Activated T-cell treated with anti-CD3 and anti-CD28 coated beads, Interleukin-2, amount 50 U/mL, for 72 hours (primary cell): ENCODE measurements at regions not wholly inside any gene's neighbourhood (a gene's known extent, or its start where the extent isn't known, plus 50 kb on each side); places are given as distances from the start of the nearest gene placed in this dataset.
"Not testable (repeated sequence)": the region's sequence is repeated elsewhere in the genome, so short reads cannot be mapped to it uniquely, and the experiment has no call there.

Source experiments
- ATAC-seq, 2 donors: fragments of 150-1000 bp; cut with Tn5 transposase; replicated peaks in 1 of 2; 2 replicates each; pipeline ENCODE4 v1.10.0; 2021; ENCODE audit warnings: moderate library complexity in 2 of 2, mild to moderate bottlenecking in 1 of 2
- DNase-seq, 2 donors: peaks; one replicate each; pipeline ENCODE4 v3.0.0; 2021 to 2022; ENCODE audit warnings: mixed read lengths in 1 of 2
- H3K27ac Mint-ChIP-seq: one replicate; pipeline ENCODE4 v1.8.0; 2022; ENCODE audit warnings: mild to moderate bottlenecking, moderate library complexity, mixed read lengths
- H3K27me3 Mint-ChIP-seq: one replicate; pipeline ENCODE4 v1.8.0; 2022; ENCODE audit warnings: low read depth, mixed read lengths
- H3K36me3 Mint-ChIP-seq, 2 donors: one replicate each; pipeline ENCODE4 v1.8.0; 2022; ENCODE audit warnings: mixed read lengths in 2 of 2, mild to moderate bottlenecking in 1 of 2; ENCODE audit not compliant: insufficient read depth in 2 of 2
- H3K4me1 Mint-ChIP-seq: one replicate; pipeline ENCODE4 v1.8.0; 2022; ENCODE audit warnings: low read depth, mixed read lengths
- H3K4me3 Mint-ChIP-seq, 2 donors: one replicate each; pipeline ENCODE4 v1.8.0; 2022; ENCODE audit warnings: mild to moderate bottlenecking in 2 of 2, mixed read lengths in 2 of 2, moderate library complexity in 2 of 2
- H3K9me3 Mint-ChIP-seq, 2 donors: one replicate each; pipeline ENCODE4 v1.8.0; 2022; ENCODE audit warnings: mixed read lengths in 2 of 2

GRCh38 chr7:26076691-26077090, 75.3 kb upstream of the NFE2L3 start:
- Mint-ChIP-seq H3K9me3 (no peaks in the 10 kb centered on the region), H3K4me1 (peaks cover 13% of the 10 kb centered on the region), H3K27me3 (peaks cover 41% of the 10 kb centered on the region), H3K4me3 (no peak overlapping the region), H3K27ac (no peak overlapping the region), H3K36me3 (no peaks in the 10 kb centered on the region)
- no peak for ATAC-seq
- DNase-seq: no peak

GRCh38 chr7:26078437-26079336, 73.3 kb upstream of the NFE2L3 start:
- Mint-ChIP-seq H3K4me1 (peaks cover 21% of the 10 kb centered on the region), H3K36me3 (no peaks in the 10 kb centered on the region), H3K4me3 (peak overlapping the region; percentile 42 to 49), H3K27ac (no peak overlapping the region), H3K9me3 (no peaks in the 10 kb centered on the region), H3K27me3 (peaks cover 42% of the 10 kb centered on the region)
- DNase-seq: peak; percentile 82 to 85
- peak; percentile 99 to 100 for ATAC-seq

GRCh38 chr7:26081638-26082037, 70.4 kb upstream of the NFE2L3 start:
- H3K27me3 Mint-ChIP-seq: peaks cover 38% of the 10 kb centered on the region
- ATAC-seq: no peak
- no peaks in the 10 kb centered on the region for H3K36me3 Mint-ChIP-seq

GRCh38 chr7:26083113-26083512, 68.9 kb upstream of the NFE2L3 start:
- Mint-ChIP-seq H3K4me3 (no peak overlapping the region), H3K36me3 (no peaks in the 10 kb centered on the region), H3K27ac (no peak overlapping the region), H3K4me1 (peaks cover 21% of the 10 kb centered on the region), H3K9me3 (no peaks in the 10 kb centered on the region), H3K27me3 (peaks cover 29% of the 10 kb centered on the region)
- DNase-seq (no peak), ATAC-seq (no peak)

More at GRCh38 chr7:26081638-26082037, 70.4 kb upstream of the NFE2L3 start:
- Mint-ChIP-seq H3K9me3 (no peaks in the 10 kb centered on the region), H3K4me3 (no peak overlapping the region), H3K27ac (no peak overlapping the region), H3K4me1 (peaks cover 21% of the 10 kb centered on the region)
- no peak for DNase-seq

- Mint-ChIP-seq H3K27ac (no peak overlapping the region), H3K36me3 (no peaks in the 10 kb centered on the region), H3K9me3 (no peaks in the 10 kb centered on the region), H3K4me3 (no peak overlapping the region), H3K4me1 (peaks cover 9% of the 10 kb centered on the region), H3K27me3 (peaks cover 16% of the 10 kb centered on the region)
- DNase-seq: no peak
- ATAC-seq: no peak
Observed at GRCh38 chr7:26084418-26084817, 67.6 kb upstream of the NFE2L3 start.

- Mint-ChIP-seq H3K27ac (no peak overlapping the region), H3K4me3 (no peak overlapping the region), H3K27me3 (peaks cover 10% of the 10 kb centered on the region), H3K9me3 (no peaks in the 10 kb centered on the region), H3K4me1 (peaks cover 9% of the 10 kb centered on the region), H3K36me3 (no peaks in the 10 kb centered on the region)
- no peak for DNase-seq
- no peak for ATAC-seq
Observed at GRCh38 chr7:26085771-26086170, 66.2 kb upstream of the NFE2L3 start.

GRCh38 chr7:26087321-26088091, 64.5 kb upstream of the NFE2L3 start:
- ATAC-seq (no peak), DNase-seq (no peak)
- peaks cover 26% of the 10 kb centered on the region for H3K4me1 Mint-ChIP-seq
- H3K36me3 Mint-ChIP-seq: no peaks in the 10 kb centered on the region
- no peaks in the 10 kb centered on the region for H3K9me3 Mint-ChIP-seq
- peaks cover 10% of the 10 kb centered on the region for H3K27me3 Mint-ChIP-seq
- no peak overlapping the region for H3K4me3 Mint-ChIP-seq
- no peak overlapping the region for H3K27ac Mint-ChIP-seq

GRCh38 chr7:26089469-26089868, 62.5 kb upstream of the NFE2L3 start:
- not testable (repeated sequence) for H3K27ac Mint-ChIP-seq, H3K36me3 Mint-ChIP-seq, ATAC-seq

GRCh38 chr7:26090927-26091519, 61.0 kb upstream of the NFE2L3 start:
- no peaks in the 10 kb centered on the region for H3K27me3 Mint-ChIP-seq
- H3K36me3 Mint-ChIP-seq: no peaks in the 10 kb centered on the region
- peak overlapping the region; percentile 17 to 26 for H3K4me3 Mint-ChIP-seq

More at GRCh38 chr7:26089469-26089868, 62.5 kb upstream of the NFE2L3 start:
- not testable (repeated sequence) for H3K4me3 Mint-ChIP-seq, DNase-seq, H3K9me3 Mint-ChIP-seq, H3K27me3 Mint-ChIP-seq
- H3K4me1 Mint-ChIP-seq: peaks cover 21% of the 10 kb centered on the region

GRCh38 chr7:26091933-26092332, 60.1 kb upstream of the NFE2L3 start:
- Mint-ChIP-seq H3K4me1 (peaks cover 25% of the 10 kb centered on the region), H3K27me3 (no peaks in the 10 kb centered on the region), H3K4me3 (peak overlapping the region in 1 of 2 donors; percentile 19), H3K9me3 (no peaks in the 10 kb centered on the region), H3K36me3 (no peaks in the 10 kb centered on the region), H3K27ac (no peak overlapping the region)
- DNase-seq: no peak
- ATAC-seq: no peak

More at GRCh38 chr7:26090927-26091519, 61.0 kb upstream of the NFE2L3 start:
- no peak for DNase-seq
- Mint-ChIP-seq H3K27ac (no peak overlapping the region), H3K4me1 (peaks cover 21% of the 10 kb centered on the region), H3K9me3 (no peaks in the 10 kb centered on the region)
- peak; percentile 54 to 71 for ATAC-seq

- no peak for ATAC-seq
- Mint-ChIP-seq H3K36me3 (no peaks in the 10 kb centered on the region), H3K4me1 (peaks cover 36% of the 10 kb centered on the region), H3K27me3 (no peaks in the 10 kb centered on the region), H3K27ac (no peak overlapping the region), H3K4me3 (no peak overlapping the region), H3K9me3 (peaks cover 0 to 1% of the 10 kb centered on the region in 2 donors)
- no peak for DNase-seq
Observed at GRCh38 chr7:26093023-26093422, 59.0 kb upstream of the NFE2L3 start.

GRCh38 chr7:26096136-26096535, 55.9 kb upstream of the NFE2L3 start:
- Mint-ChIP-seq H3K36me3 (no peaks in the 10 kb centered on the region), H3K4me3 (peak overlapping the region in 1 of 2 donors; percentile 25), H3K4me1 (peaks cover 48% of the 10 kb centered on the region), H3K27ac (no peak overlapping the region), H3K27me3 (no peaks in the 10 kb centered on the region), H3K9me3 (peaks cover 0 to 1% of the 10 kb centered on the region in 2 donors)
- ATAC-seq (no peak), DNase-seq (no peak)
